Pons (tissue), 1 donor: ENCODE measurements at regions not wholly inside any gene's neighbourhood (a gene's known extent, or its start where the extent isn't known, plus 50 kb on each side); places are given as distances from the start of the nearest gene placed in this dataset.

Experiments used
- DNase-seq: peaks from one replicate; pipeline ENCODE4 v3.0.0-alpha.2; 2016; ENCODE audit warnings: low spot score

- DNase-seq: no peak
Measured at GRCh38 chr5:93100976-93101375, 480.0 kb downstream of the NR2F1-AS1 start.

- no peak for DNase-seq
Measured at GRCh38 chr5:93100428-93100827, 480.6 kb downstream of the NR2F1-AS1 start.

- DNase-seq: no peak
Measured at GRCh38 chr5:93099902-93100347, 481.1 kb downstream of the NR2F1-AS1 start.

DNA sequence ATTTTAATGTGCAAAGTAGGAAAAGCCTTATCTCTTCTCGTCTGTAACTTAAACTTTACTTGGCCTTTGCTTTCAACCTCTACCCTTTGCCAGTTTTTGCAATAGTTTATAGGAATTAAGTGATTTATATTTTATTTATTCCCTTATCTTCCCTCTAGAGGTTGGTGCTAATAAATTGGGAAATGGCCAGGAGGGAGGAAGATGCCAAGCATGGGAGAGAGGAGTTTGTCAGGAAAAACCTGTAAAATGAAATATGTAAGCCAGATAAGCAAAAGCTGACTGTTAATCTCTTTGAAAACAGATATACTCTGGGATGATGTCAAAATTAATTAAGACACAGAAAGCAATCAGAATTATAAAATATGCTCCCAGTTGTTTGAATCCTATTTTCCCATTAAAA lies 484.5 kb downstream of the NR2F1-AS1 start:
- DNase-seq: no peak

- DNase-seq: no peak
Measured at GRCh38 chr5:93092349-93093105, 488.5 kb downstream of the NR2F1-AS1 start.

GRCh38 chr5:93090698-93091097 lies 490.3 kb downstream of the NR2F1-AS1 start:
- DNase-seq: no peak

DNA sequence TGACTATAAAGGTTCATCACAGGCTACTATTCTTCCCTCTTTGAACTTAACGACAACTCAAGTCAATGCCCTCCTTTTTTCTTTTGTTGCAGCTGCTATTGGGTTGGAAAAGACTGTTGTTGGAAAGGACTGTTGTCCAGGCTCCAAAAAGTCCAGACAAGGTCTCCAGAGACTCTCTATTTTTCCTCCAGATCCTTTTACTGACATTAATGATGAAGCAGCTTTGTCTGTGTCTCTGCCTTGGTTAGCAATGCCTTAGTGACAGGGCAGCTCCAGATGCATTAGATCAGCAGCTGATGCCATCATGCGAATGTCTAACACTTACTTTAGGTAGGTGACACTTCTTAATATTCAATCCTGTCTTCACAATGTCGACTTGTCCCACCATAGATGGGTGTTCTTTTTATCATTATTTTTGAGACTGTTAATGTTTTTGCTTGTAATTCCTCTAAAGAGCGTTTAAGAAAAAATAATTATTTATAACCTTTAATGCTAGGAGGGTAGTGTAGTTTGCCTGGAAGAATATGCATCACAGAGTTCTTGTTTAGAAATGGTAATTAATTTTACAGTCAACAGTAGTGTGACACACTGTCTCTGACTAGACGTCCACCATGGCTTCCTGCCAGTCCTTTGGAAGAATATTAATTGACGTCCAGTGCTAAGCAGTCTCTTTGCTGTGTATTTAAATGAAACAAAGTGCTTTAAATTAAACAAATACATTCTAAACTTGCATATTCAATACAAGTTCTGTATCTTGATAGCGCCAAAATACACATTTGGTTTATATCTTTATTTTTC lies 492.2 kb downstream of the NR2F1-AS1 start:
- DNase-seq: peak; percentile 35

GRCh38 chr5:93087326-93087725 lies 493.7 kb downstream of the NR2F1-AS1 start:
- no peak for DNase-seq

DNA sequence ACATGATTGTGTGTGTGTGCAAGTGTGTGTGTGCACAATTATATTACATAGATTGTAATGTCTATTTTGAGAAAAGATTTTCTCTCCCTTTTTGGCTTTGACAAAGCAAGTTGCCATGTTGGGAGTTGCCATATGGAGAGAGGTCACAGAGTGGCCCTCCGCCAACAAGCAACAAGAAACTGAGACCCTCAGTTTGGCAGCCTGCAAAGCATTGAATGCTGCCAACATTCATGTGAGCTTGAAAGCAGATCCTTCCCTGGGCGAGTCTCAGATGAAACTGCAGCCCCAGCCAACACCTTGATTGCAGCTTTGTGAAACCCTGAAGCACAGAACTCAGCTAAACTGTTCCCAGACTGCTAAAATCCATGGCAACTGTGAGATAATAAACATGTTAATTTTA lies 498.0 kb downstream of the NR2F1-AS1 start:
- DNase-seq: no peak

DNA sequence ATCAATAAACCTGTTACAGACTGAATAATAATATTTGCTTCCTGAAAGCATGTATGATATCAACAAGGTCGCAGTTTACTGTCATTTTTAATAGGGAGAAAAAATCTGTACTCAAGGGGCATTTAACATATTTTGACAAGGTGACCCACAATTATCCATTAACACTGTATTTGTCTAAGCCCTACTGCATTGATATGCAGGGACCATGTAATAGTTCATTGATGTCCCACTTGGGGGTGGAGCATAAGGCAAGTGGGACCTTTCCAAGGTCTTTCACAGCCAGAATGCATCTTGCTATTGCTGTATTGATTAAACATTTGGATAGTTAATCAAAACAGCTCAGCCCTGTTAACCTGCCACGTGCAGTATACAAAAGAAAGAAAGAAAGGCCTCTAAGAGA lies 502.0 kb downstream of the NR2F1-AS1 start:
- DNase-seq: no peak

DNA sequence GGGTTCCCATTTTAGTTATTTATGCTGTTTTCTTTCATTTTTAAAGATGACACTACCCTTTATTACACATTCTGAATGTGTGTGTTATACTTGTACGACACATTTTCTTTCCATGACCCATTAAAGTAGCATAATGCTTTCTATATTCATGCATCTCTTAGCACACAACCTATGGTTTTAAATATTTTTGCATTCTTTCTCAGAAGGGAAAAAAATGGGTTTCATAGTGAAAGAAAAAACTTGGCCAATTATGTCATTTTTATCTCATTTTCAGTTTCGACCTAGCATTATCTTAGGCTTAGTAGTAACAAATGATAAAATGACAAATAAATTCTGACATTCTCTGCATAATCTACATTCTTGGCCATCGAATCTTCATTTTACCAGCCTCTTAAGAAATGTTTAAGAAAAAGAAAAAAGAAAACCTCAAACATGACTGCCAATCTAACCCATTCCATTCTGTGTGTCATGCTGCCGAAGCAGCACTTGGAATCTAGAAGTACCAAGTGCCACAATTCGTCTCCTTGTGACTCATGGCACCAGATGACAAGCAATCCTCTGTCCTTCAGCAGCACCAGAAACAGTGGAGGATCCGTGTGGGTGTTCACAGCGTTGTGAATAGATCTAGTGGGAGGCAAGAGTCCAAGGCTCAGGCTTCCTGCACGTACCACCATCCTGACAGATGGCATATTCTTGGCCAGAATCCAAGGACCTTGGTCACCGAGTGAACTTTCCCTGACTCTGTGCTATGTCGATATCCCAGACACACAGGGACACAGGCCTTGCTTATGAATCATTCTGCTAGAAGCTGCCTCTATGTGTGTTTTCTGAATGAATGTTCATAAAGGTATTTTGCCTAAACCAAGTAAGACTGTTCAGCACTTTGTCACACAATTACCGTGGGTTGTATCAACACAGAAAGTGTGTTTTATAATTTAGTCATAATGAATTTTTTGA lies 502.7 kb downstream of the NR2F1-AS1 start:
- DNase-seq: peak; percentile 85

DNA sequence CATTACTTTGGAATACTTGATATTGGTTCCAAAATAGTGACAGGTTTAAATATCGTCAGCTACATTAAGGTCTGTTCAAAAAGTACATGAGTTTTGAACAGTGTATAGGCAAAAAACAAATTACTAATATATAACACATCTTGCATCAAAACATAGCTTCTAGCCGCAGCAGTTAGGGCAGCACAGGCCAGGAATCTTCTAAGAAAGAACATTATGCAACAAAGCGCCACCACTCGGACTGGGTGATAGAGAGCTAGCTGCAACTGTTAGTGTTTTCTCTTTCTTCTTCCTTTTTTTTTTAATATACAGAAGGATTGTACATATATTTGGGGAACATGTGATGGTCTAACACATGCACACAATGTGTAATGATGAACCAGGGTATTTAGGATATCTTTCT lies 504.5 kb downstream of the NR2F1-AS1 start:
- no peak for DNase-seq

DNA sequence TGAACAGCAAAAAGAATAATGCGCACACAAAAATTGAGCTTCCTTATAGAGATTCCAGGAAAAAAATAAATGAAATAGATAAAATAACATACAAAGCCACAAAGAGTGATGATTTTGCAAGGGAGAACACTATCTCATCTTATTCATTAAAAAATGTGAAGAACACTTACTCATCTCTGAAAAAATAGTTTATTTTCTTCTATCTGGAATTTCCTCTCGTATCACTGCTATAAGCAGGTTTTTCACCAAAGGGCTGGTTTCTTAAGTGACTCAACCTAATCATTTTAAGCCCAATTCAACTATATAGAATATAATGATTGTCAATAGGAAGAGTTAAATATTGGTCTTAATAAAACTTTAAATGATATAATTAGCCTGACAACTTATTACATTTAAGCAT lies 504.9 kb downstream of the NR2F1-AS1 start:
- no peak for DNase-seq

DNA sequence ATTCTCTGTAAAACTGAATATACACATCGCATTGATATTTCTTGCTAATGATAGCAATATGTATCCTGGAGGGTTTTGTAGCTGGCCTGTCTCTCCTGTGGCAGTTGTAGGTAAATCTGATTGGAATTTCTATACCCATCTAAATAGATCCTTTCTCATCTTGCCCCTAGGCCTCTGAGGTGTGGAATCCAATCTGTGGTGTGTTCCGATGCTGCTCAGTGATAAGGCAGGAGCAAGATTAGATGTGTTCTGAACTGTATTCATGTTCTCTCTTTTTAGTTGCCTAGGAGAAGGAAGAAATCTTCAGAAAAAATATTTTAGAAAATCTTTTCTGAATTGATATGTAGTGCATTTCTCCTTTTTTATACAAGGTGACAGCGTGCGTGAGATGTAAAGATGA lies 507.5 kb downstream of the NR2F1-AS1 start:
- no peak for DNase-seq

DNA sequence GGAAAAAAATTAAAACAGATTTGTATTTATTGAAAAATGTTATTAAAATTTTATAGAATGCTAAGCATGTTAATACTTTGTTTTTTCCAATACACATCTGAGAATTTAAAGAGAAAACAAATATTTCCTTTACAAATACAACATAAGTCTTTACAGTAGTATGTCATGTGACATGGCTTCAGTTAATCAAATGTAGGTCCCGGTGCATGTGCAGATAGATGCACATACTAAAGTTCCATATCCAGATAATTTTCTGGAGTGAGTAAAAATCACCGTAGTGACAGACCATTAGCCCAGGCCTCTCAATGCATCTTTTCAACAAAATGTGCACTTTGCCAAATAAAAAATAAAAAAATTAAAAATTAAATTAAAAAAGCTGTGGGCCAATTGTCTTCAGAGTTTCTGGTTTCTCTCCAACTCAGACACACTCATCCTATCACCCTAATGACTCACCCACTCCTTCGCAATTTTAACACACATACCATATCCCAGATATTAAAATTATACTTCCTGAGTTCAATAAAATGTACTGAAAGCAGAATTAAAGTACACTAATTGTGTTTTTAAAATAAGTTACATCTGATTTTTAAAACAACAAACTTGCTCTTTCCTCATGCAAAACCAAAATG lies 508.1 kb downstream of the NR2F1-AS1 start:
- no peak for DNase-seq

- no peak for DNase-seq
Measured at GRCh38 chr5:93071710-93072109, 509.3 kb downstream of the NR2F1-AS1 start.

- no peak for DNase-seq
Measured at GRCh38 chr5:93070938-93071337, 510.1 kb downstream of the NR2F1-AS1 start.

DNA sequence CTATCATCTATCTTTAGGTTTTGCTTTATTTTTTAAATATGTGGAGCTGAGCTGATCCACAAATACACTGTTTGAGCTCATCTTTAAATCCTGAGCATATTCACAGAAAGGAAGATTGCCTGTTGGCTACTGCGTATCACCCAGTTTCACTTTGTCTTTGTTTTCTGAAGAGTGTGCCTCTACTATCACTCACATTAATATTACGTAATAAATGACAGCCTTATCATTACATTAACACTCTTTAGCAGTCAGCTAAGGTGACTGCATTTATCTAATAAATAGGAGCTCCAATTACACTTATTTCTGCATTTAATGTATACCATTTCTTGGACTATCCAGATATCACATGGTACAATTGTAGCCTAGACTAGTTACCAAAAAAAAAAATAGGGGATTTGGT lies 511.7 kb downstream of the NR2F1-AS1 start:
- no peak for DNase-seq

DNA sequence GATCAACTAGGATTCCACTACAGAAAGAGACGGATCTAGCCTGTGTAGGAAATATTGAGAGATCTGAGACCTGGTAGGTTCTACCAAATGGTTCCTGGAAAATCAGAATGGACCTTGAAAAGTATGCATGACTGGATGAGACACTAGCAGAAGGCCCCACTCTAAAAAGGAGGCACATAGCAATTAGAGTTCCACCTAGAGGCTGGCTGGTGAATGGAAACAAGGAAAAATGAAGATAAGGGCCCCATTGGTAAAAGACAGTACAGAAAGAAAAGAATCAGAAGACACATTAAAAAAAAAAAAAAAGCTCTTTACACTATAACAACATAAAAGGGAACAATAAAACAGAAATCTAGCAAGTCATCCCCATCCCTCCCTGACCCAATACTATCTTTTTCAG lies 518.5 kb downstream of the NR2F1-AS1 start:
- DNase-seq: peak; percentile 48

GRCh38 chr5:93058309-93058708 lies 522.7 kb downstream of the NR2F1-AS1 start:
- no peak for DNase-seq

DNA sequence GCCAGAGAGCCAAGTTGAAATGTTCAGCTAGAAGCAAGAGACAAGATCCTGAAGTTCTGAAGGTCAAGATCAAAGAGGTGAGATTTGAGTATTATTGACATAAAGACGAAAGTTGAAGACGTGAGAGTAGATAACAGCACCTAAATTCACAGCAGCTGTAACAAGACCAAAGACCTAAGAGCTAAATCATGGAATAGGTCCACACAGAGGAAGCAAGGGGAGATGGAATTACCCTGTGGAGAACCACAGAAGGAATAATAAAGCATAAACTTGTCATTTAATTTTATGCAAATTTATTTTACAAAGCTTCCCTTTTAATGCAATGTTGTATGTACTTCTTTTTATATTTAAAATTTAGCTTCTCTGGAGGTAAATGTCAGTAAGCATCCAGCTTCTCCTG lies 523.7 kb downstream of the NR2F1-AS1 start:
- no peak for DNase-seq

DNA sequence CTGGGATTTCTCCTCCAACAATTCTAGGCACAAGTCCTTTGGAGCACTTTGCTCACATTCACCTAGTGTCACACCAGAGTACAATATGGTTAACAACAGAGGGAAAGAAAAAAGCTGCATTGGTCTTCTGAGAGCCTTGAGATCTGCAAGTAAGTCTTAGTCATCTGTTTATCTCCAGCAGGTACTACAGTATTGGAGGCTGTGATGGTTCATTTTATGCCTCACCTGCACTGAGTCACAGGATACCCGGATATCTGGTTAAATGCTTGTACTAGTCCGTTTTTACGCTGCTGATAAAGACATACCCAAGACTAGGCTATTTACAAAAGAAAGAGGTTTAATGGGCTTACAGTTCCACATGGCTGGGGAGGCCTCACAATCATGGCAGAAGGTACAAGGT lies 525.0 kb downstream of the NR2F1-AS1 start:
- no peak for DNase-seq
